ENCODE measurements at regions not wholly inside any gene's neighbourhood (a gene's known extent, or its start where the extent isn't known, plus 50 kb on each side); places are given as distances from the start of the nearest gene placed in this dataset.
A peak's percentile ranks its signal among the peaks of the same experiment; 100 is the strongest.

GRCh38 chr6:56311533-56312448 is 64.4 kb upstream of the COL21A1 start:
- DNase-seq (ENCODE audit: insufficient read length, low spot score) (no peak), FAIRE-seq (no peak)
- no peak for TF ChIP-seq POLR2A (IDR thresholded peaks at IDR 0.05; ENCODE audit: low read depth, low read length)

DNA sequence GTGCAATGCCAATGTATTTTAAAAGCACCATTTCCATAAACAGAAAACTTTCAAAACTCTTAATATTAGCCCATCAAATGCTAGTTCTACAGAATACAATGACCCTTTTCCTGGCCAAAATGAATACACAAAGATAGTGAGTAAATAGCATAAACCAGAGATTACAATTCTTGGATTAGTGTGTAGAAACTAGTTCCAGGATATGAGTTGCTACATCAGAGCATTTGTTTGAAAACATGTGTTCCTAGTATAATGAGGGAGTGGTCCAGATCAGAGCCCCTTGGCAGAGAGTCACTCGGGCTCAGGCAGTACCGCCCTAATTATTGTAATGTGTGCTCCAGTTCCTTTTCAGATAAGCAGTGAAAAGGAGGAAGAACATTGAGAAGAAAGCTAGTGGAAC is 63.7 kb upstream of the COL21A1 start:
- no peak for DNase-seq (ENCODE audit: insufficient read length, low spot score)
- TF ChIP-seq POLR2A (IDR thresholded peaks at IDR 0.05; ENCODE audit: low read depth, low read length): no peak
- FAIRE-seq: no peak

GRCh38 chr6:56310241-56310640 is 62.9 kb upstream of the COL21A1 start:
- DNase-seq (ENCODE audit: insufficient read length, low spot score) (no peak), FAIRE-seq (no peak)
- TF ChIP-seq POLR2A (IDR thresholded peaks at IDR 0.05; ENCODE audit: low read depth, low read length): no peak

DNA sequence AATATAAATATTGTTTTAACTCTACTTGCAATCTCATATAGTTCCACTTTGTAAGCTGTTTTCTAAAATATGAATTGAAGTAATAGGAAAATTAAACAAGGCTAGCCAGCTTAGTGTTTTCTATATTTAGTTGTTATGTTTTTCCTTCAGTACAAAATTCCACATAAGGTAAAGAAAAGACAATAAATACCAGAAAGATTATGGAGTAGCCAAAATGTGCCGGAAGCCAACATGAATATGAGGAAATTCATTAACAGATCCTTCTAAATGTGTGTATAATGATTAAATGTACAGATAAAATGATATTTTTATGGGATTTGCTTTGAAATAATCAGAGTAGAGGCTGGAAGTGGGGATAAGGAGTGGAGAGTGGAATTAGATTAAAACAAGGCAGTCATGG is 52.5 kb upstream of the COL21A1 start:
- TF ChIP-seq POLR2A (IDR thresholded peaks at IDR 0.05; ENCODE audit: low read depth, low read length): no peak
- FAIRE-seq: no peak
- no peak for DNase-seq (ENCODE audit: insufficient read length, low spot score)

GRCh38 chr6:56297022-56297989 is 49.9 kb upstream of the COL21A1 start:
- no peak for DNase-seq (ENCODE audit: insufficient read length, low spot score)
- peak; percentile 95 for FAIRE-seq
- no peak for TF ChIP-seq POLR2A (IDR thresholded peaks at IDR 0.05; ENCODE audit: low read depth, low read length)

Measured in H54 (cell line).